Pancreas (tissue), 10 donors: ENCODE measurements at regions not wholly inside any gene's neighbourhood (a gene's known extent, or its start where the extent isn't known, plus 50 kb on each side); places are given as distances from the start of the nearest gene placed in this dataset.

ENCODE experiments used
- ATAC-seq, 4 donors: fragments of 200-7000 bp; cut with Tn5 transposase; one replicate each; pipeline versions ENCODE4 v1.8.0 to v1.9.1; 2020; ENCODE audit warnings: mild to moderate bottlenecking in 4 of 4, moderate library complexity in 4 of 4
- DNase-seq, 6 donors: peaks; one replicate each; pipeline ENCODE4 v3.0.0-alpha.2; 2020
- FAIRE-seq: peaks from 2 replicates; lab custom pipeline; 2012; peaks lifted over from hg19 to GRCh38; lab: Jason Lieb, UNC
- H3K27ac ChIP-seq, 4 donors: fragments of 200-600 bp; sonication (generic); 1 replicate in 3 of 4; 2 replicates in 1 of 4; pipeline versions ENCODE4 v1.5.0 to v1.8.0; 2020
- H3K27me3 ChIP-seq, 4 donors: fragments of 200-600 bp; one replicate each; pipeline ENCODE4 v1.8.0; 2021
- H3K36me3 ChIP-seq, 3 donors: fragments of 200-600 bp; sonication (generic) in 1 of 3; one replicate each; pipeline versions ENCODE4 v1.5.0 to v1.8.0; 2020 to 2021
- H3K4me1 ChIP-seq, 3 donors: fragments of 200-600 bp; one replicate each; pipeline ENCODE4 v1.8.0; 2021
- H3K4me3 ChIP-seq, 4 donors: fragments of 200-600 bp; sonication (generic) in 2 of 4; one replicate each; pipeline versions ENCODE4 v1.5.0 to v1.8.0; 2020 to 2021
- H3K9me3 ChIP-seq, 4 donors: fragments of 200-600 bp; one replicate each; pipeline ENCODE4 v1.8.0; 2021
- WGBS, 2 donors: extraction: QIAGEN DNeasy Blood & Tissue Kit; methylation state at CpG; one replicate each; pipeline ENCODE4 v1.1.7; 2013; 5-methylcytosine and 5-hydroxymethylcytosine counted together
- intact Hi-C, 3 donors: fragments of 100-400 bp; cut with DNase I; formaldehyde crosslinking; loops; one replicate each; pipeline versions ENCODE4 v1.11.1 to v1.14.2; 2022
- TF ChIP-seq, protein P1 (sequence below), 4 donors: fragments of 200-600 bp; sonication (generic) in 3 of 4; IDR thresholded peaks; one replicate each; pipeline versions ENCODE4 v1.5.0 to v1.8.0; 2021; ENCODE audit warnings: antibody characterized with exemption in 4 of 4
- donor health status: healthy with polysubstance abuse.
- donor health status: DM: no; HTN: no; CAD: no; lungs with moderate emphysema.
- donor health status: DM: no; HTN: no; CAD: no.
- donor health status: control.
- donor health status: control.
- donor health status: Bipolar disorder and iron deficiency.
- donor health status: DM: yes; HTN: yes; CAD: no.
- donor health status: DM: no; HTN: no; CAD: no.
- donor health status: DM: no; HTN: no; CAD: no.
- donor health status: DM: yes; HTN: yes; CAD: no.

DNA sequence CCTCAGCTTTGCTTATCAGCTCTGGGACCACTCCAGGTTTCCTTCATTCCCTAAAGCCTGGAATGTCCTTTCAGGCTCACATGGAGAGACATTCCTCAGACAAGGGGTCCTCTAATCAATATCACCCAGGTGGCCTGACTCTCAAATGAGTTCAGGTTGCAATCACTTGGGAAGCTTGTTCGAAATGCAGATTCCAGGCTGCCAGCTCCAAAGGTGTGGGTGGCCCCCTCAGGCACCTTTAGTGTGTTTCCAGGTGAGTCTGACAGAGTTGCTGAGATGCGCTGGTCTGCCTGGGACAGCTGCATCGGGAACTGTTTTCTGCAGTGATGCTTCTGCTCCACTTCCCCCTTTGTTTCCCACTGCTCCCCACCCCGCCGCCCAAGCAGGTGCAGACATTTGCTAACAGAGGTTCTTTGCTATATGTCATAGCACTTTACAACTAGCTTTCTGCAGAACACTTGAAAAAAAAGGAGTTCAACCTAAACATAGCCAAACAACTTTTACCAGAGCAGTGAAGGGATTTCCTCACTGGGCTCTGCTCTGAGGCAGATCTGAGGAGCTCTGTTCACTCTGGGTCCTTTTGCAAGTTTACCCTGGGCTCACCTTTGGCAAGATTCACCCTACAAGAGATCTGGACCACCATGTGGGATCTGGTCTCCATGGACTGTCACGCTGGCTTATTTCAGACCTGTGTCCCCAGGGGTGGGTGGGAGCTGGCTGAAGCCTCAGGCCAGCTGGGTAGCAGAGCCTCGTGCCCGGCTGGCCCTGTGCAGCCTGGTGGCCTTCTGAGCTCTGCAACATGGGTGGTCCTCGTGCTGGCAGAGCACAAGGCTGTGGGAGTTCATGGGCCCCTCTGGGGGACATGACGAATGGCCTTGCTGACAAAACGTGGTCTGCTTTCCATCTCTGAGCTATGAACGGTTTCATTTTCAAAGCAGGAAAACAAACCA lies 539.6 kb downstream of the CCDC171 start:
- intact Hi-C loops: no loop called here
- H3K4me1 ChIP-seq: no peaks in the 10 kb centered on the region
- H3K9me3 ChIP-seq: no peaks in the 10 kb centered on the region
- 70% methylated on average over 12 of the region's 12 CpGs for WGBS, 2 donors
- TF ChIP-seq, protein P1, sequence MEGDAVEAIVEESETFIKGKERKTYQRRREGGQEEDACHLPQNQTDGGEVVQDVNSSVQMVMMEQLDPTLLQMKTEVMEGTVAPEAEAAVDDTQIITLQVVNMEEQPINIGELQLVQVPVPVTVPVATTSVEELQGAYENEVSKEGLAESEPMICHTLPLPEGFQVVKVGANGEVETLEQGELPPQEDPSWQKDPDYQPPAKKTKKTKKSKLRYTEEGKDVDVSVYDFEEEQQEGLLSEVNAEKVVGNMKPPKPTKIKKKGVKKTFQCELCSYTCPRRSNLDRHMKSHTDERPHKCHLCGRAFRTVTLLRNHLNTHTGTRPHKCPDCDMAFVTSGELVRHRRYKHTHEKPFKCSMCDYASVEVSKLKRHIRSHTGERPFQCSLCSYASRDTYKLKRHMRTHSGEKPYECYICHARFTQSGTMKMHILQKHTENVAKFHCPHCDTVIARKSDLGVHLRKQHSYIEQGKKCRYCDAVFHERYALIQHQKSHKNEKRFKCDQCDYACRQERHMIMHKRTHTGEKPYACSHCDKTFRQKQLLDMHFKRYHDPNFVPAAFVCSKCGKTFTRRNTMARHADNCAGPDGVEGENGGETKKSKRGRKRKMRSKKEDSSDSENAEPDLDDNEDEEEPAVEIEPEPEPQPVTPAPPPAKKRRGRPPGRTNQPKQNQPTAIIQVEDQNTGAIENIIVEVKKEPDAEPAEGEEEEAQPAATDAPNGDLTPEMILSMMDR (IDR thresholded peaks at IDR 0.05): no peak
- no peaks in the 10 kb centered on the region for H3K27me3 ChIP-seq
- ATAC-seq (peak in 1 of 4 donors; percentile 18), DNase-seq (no peak), FAIRE-seq (no peak)
- H3K36me3 ChIP-seq: no peaks in the 10 kb centered on the region
- H3K27ac ChIP-seq: no peak overlapping the region
- H3K4me3 ChIP-seq: no peak overlapping the region

GRCh38 chr9:16098306-16098705 lies 545.5 kb downstream of the CCDC171 start:
- no peaks in the 10 kb centered on the region for H3K27me3 ChIP-seq
- no peaks in the 10 kb centered on the region for H3K9me3 ChIP-seq
- WGBS, 2 donors: 91 to 94% methylated on average over 5 of the region's 5 CpGs
- TF ChIP-seq, protein P1 (IDR thresholded peaks at IDR 0.05): no peak
- FAIRE-seq (no peak), ATAC-seq (no peak), DNase-seq (no peak)
- intact Hi-C loops: no loop called here
- H3K27ac ChIP-seq: no peak overlapping the region
- peaks cover 0 to 8% (median 0%) of the 10 kb centered on the region in 3 donors for H3K4me1 ChIP-seq
- H3K36me3 ChIP-seq: no peaks in the 10 kb centered on the region
- H3K4me3 ChIP-seq: no peak overlapping the region

DNA sequence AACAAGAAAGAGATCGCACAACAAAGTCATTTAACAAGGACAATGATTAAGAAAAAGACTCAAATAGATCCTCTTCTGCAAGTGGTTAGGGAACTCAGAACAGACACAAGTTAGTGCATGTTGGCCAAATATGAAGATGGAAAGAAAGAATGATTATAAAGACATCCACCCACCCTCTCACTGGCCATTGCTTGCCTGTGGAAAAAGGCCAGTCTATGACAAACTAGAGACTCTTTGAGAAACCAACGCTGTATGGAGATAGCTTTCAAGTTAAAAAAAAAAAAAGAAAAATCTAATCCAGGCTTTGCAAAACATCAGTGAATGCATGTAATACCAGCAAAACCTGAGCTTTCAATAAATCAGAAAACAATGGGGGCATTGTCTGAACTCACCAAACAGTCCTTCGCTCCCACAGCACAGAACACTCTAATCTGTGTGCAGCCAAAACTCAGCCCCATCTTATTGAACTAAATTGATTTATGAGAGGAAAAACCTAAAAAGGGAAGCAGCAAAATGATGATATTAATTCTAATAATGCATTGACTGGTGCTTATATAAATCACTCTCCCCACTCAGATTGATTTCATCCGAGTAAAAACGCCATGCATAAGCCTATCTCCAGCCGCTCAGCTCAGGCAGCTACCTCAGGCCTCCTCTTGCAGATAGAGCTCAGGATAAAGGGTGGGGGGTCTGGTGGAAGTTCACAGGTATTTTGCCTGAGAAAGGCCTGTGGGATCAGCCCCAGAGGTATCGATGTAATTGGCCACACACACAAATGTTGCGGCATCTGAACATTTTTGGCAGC lies 547.1 kb downstream of the CCDC171 start:
- DNase-seq (no peak), FAIRE-seq (no peak), ATAC-seq (peak; percentile 31 to 80 (median 67))
- intact Hi-C loops: no loop called here
- H3K27ac ChIP-seq: peak overlapping the region in 2 of 4 donors; percentile 50 to 53
- no peak overlapping the region for H3K4me3 ChIP-seq
- H3K27me3 ChIP-seq: no peaks in the 10 kb centered on the region
- H3K36me3 ChIP-seq: no peaks in the 10 kb centered on the region
- WGBS, 2 donors: 54% methylated on average over 8 of the region's 8 CpGs
- peaks cover 0 to 8% (median 0%) of the 10 kb centered on the region in 3 donors for H3K4me1 ChIP-seq
- TF ChIP-seq, protein P1 (IDR thresholded peaks at IDR 0.05): no peak
- H3K9me3 ChIP-seq: no peaks in the 10 kb centered on the region

- WGBS, 2 donors: 49 to 69% methylated on average over 8 of the region's 8 CpGs
- peak in 3 of 6 donors; percentile 9 to 29 (median 13) for DNase-seq
- TF ChIP-seq, protein P1 (IDR thresholded peaks at IDR 0.05): no peak
- intact Hi-C loops: no loop called here
- Histone ChIP-seq H3K27ac (peak overlapping the region in 2 of 4 donors; percentile 50 to 53), H3K9me3 (no peaks in the 10 kb centered on the region), H3K27me3 (no peaks in the 10 kb centered on the region), H3K36me3 (no peaks in the 10 kb centered on the region), H3K4me1 (peaks cover 0 to 8% (median 0%) of the 10 kb centered on the region in 3 donors), H3K4me3 (no peak overlapping the region)
- no peak for FAIRE-seq
- ATAC-seq: peak; percentile 35 to 80 (median 76)
These were observed 547.8 kb downstream of the CCDC171 start for GRCh38 chr9:16100537-16101091.
